ENCODE measurements at regions not wholly inside any gene's neighbourhood (a gene's known extent, or its start where the extent isn't known, plus 50 kb on each side); places are given as distances from the start of the nearest gene placed in this dataset.

DNA sequence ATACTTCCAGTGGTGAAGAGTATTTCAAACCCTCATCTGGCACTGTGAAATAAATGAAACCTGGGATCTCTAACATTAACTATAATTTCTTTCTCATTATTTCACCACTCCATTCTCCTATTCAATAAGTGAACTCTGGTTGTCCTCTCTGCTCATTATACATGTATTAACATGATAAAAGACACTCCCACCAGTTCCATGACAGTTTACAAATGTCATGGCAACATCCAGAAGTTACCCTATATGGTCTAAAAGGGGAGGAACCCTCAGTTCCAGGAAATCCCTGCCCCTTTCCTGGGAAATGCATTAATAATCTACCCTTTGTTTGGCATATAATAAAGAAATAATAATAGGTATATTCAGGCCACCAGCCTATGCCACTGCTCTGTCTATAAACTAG, 62.7 kb upstream of the BRINP3 start:
- no peak overlapping the region for H3K27ac Mint-ChIP-seq
- no peaks in the 10 kb centered on the region for H3K36me3 Mint-ChIP-seq (ENCODE audit: insufficient read depth)

GRCh38 chr1:190551638-190552037, 74.0 kb upstream of the BRINP3 start:
- no peak for TF ChIP-seq CTCF (IDR thresholded peaks at IDR 0.05; ENCODE audit: unreplicated experiment)
- DNase-seq (ENCODE audit: low spot score, unreplicated experiment): no peak
- no peaks in the 10 kb centered on the region for H3K27me3 Mint-ChIP-seq
- peaks cover 8% of the 10 kb centered on the region for H3K9me3 Mint-ChIP-seq (ENCODE audit: low read depth)
- no peak overlapping the region for H3K4me3 Mint-ChIP-seq (ENCODE audit: low read depth)
- H3K36me3 Mint-ChIP-seq (ENCODE audit: insufficient read depth): no peaks in the 10 kb centered on the region
- no peak overlapping the region for H3K27ac Mint-ChIP-seq
- no peaks in the 10 kb centered on the region for H3K4me1 Mint-ChIP-seq (ENCODE audit: low read depth)

More for the DNA sequence above, 62.7 kb upstream of the BRINP3 start:
- no peaks in the 10 kb centered on the region for H3K27me3 Mint-ChIP-seq
- H3K9me3 Mint-ChIP-seq (ENCODE audit: low read depth): peaks cover 5% of the 10 kb centered on the region
- no peak overlapping the region for H3K4me3 Mint-ChIP-seq (ENCODE audit: low read depth)
- no peak for TF ChIP-seq CTCF (IDR thresholded peaks at IDR 0.05; ENCODE audit: unreplicated experiment)
- no peaks in the 10 kb centered on the region for H3K4me1 Mint-ChIP-seq (ENCODE audit: low read depth)
- no peak for DNase-seq (ENCODE audit: low spot score, unreplicated experiment)

- Mint-ChIP-seq H3K36me3 (ENCODE audit: insufficient read depth) (no peaks in the 10 kb centered on the region), H3K4me3 (ENCODE audit: low read depth) (no peak overlapping the region), H3K27ac (no peak overlapping the region), H3K27me3 (no peaks in the 10 kb centered on the region), H3K9me3 (ENCODE audit: low read depth) (peaks cover 6% of the 10 kb centered on the region), H3K4me1 (ENCODE audit: low read depth) (no peaks in the 10 kb centered on the region)
- DNase-seq (ENCODE audit: low spot score, unreplicated experiment): no peak
- no peak for TF ChIP-seq CTCF (IDR thresholded peaks at IDR 0.05; ENCODE audit: unreplicated experiment)
These were observed 82.6 kb upstream of the BRINP3 start for GRCh38 chr1:190560161-190560681.

DNA sequence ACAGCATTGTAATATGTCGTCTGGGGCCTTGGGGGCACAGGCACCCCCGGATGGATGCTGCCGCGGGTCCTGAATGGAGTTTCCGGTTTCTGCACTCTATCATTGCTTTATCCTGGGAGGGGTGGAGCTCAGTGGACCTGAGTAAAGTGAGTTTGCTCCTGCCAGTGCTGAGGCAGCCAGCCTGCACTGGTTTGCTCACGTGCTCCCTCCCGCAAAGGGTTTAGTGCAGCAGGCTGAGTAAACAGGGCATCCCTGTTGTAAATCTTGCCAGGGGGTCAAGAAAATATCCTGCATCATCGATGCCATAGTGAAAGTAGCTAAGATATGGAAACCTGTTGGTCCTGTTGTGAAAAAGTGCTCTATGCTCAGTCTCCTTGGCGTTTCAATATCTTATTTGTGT, 85.6 kb upstream of the BRINP3 start:
- no peak for TF ChIP-seq CTCF (IDR thresholded peaks at IDR 0.05; ENCODE audit: unreplicated experiment)
- Mint-ChIP-seq H3K4me1 (ENCODE audit: low read depth) (no peaks in the 10 kb centered on the region), H3K4me3 (ENCODE audit: low read depth) (no peak overlapping the region), H3K27ac (no peak overlapping the region), H3K36me3 (ENCODE audit: insufficient read depth) (no peaks in the 10 kb centered on the region), H3K27me3 (no peaks in the 10 kb centered on the region), H3K9me3 (ENCODE audit: low read depth) (peaks cover 5% of the 10 kb centered on the region)
- DNase-seq (ENCODE audit: low spot score, unreplicated experiment): no peak

GRCh38 chr1:190564117-190564516, 86.5 kb upstream of the BRINP3 start:
- no peak overlapping the region for H3K27ac Mint-ChIP-seq

More at GRCh38 chr1:190564117-190564516, 86.5 kb upstream of the BRINP3 start:
- Mint-ChIP-seq H3K36me3 (ENCODE audit: insufficient read depth) (no peaks in the 10 kb centered on the region), H3K9me3 (ENCODE audit: low read depth) (peaks cover 5% of the 10 kb centered on the region), H3K4me3 (ENCODE audit: low read depth) (no peak overlapping the region), H3K27me3 (no peaks in the 10 kb centered on the region), H3K4me1 (ENCODE audit: low read depth) (no peaks in the 10 kb centered on the region)
- no peak for DNase-seq (ENCODE audit: low spot score, unreplicated experiment)
- no peak for TF ChIP-seq CTCF (IDR thresholded peaks at IDR 0.05; ENCODE audit: unreplicated experiment)

Data from progenitor cell of endocrine pancreas (in vitro differentiated cells).